ENCODE measurements at regions not wholly inside any gene's neighbourhood (a gene's known extent, or its start where the extent isn't known, plus 50 kb on each side); places are given as distances from the start of the nearest gene placed in this dataset.

GRCh38 chr3:74559261-74559660 lies 55.2 kb downstream of the CNTN3 start:
- no peaks in the 10 kb centered on the region for H3K9me3 ChIP-seq (ENCODE audit: insufficient read depth, low read depth)
- H3K4me1 ChIP-seq (replicated peaks; ENCODE audit: insufficient read depth): no peaks in the 10 kb centered on the region
- no TSS peak for BruUV-seq (replicated peaks)
- H3F3A ChIP-seq (ENCODE audit: insufficient read depth, low read depth): no peaks in the 10 kb centered on the region
- DNase-seq: no peak
- CTCF ChIA-PET: no interaction called here
- TF ChIP-seq EZH2 (IDR thresholded peaks at IDR 0.05; ENCODE audit: low read depth): no peak
- no peak for TF ChIP-seq CTCF (conservative IDR thresholded peaks at IDR 0.05)
- no peaks in the 10 kb centered on the region for H4K20me1 ChIP-seq (ENCODE audit: insufficient read depth)
- H3K4me2 ChIP-seq: no peak overlapping the region
- H3K4me3 ChIP-seq: no peak overlapping the region
- POLR2A ChIA-PET (ENCODE audit: unreplicated experiment): no interaction called here
- no peaks in the 10 kb centered on the region for H3K9me2 ChIP-seq (ENCODE audit: insufficient read depth)
- no peak overlapping the region for H3K27ac ChIP-seq
- no peaks in the 10 kb centered on the region for H3K79me2 ChIP-seq (ENCODE audit: low read depth)
- H3K27me3 ChIP-seq (ENCODE audit: insufficient read depth, low read depth): no peaks in the 10 kb centered on the region
- H2AFZ ChIP-seq: no peak overlapping the region
- H3K36me3 ChIP-seq (ENCODE audit: low read depth): no peaks in the 10 kb centered on the region
- intact Hi-C loops (cut with micrococcal nuclease; ENCODE audit: unreplicated experiment): no loop called here

DNA sequence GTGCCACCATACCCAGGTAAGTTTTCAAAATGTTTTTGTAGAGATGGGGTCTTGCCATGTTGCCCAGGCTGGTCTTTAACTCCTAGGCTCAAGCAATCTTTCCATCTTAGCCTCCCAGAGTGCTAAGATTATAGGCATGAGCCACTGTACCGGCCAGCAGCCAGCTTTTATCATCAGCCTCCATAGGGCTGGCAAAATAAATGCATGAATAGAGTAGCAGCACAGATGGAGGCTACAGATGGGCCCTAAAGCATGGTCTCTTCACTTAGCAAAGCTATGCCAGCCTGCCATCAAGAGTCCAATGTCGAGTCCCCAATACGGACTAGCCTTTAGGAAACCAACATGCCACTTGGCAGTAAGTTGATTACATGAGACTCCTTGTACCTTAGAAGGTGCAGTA lies 63.8 kb downstream of the CNTN3 start:
- no TSS peak for BruUV-seq (replicated peaks)
- POLR2A ChIA-PET (ENCODE audit: unreplicated experiment): no interaction called here
- H3K27ac ChIP-seq: no peak overlapping the region

DNA sequence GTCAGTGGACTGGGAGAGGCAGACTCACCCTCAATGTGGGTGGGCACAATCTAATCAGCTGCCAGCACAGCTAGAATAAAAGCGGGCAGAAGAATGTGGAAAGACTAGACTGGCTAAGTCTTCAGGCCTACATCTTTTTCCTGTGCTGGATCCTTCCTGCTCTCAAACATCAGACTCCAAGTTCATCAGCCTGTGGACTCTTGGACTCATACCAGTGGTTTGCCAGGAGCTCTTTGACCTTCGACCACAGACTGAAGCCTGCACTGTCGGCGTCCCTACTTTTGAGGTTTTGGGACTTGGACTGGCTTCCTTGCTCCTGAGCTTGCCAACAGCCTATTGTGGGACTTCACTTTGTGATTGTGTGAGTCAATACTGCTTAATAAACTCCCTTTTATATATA lies 68.0 kb downstream of the CNTN3 start:
- H2AFZ ChIP-seq: no peak overlapping the region
- H3K4me2 ChIP-seq: no peak overlapping the region
- no peak for DNase-seq
- H3K27ac ChIP-seq: no peak overlapping the region
- intact Hi-C loops (cut with micrococcal nuclease; ENCODE audit: unreplicated experiment): no loop called here
- H3K9me3 ChIP-seq (ENCODE audit: insufficient read depth, low read depth): no peaks in the 10 kb centered on the region
- ChIA-PET CTCF (no interaction called here), POLR2A (ENCODE audit: unreplicated experiment) (no interaction called here)
- H3K79me2 ChIP-seq (ENCODE audit: low read depth): no peaks in the 10 kb centered on the region
- no peaks in the 10 kb centered on the region for H4K20me1 ChIP-seq (ENCODE audit: insufficient read depth)
- BruUV-seq (replicated peaks): no TSS peak
- no peaks in the 10 kb centered on the region for H3K36me3 ChIP-seq (ENCODE audit: low read depth)
- H3K4me3 ChIP-seq: no peak overlapping the region
- no peaks in the 10 kb centered on the region; the same call in none of the 2 replicates for H3K9me2 ChIP-seq (ENCODE audit: insufficient read depth)
- TF ChIP-seq EZH2 (IDR thresholded peaks at IDR 0.05; ENCODE audit: low read depth): no peak
- H3F3A ChIP-seq (ENCODE audit: insufficient read depth, low read depth): no peaks in the 10 kb centered on the region
- H3K4me1 ChIP-seq (replicated peaks; ENCODE audit: insufficient read depth): no peaks in the 10 kb centered on the region
- H3K27me3 ChIP-seq (ENCODE audit: insufficient read depth, low read depth): no peaks in the 10 kb centered on the region

More for the DNA sequence above, 63.8 kb downstream of the CNTN3 start:
- Histone ChIP-seq H3K27me3 (ENCODE audit: insufficient read depth, low read depth) (no peaks in the 10 kb centered on the region), H3K9me2 (ENCODE audit: insufficient read depth) (no peaks in the 10 kb centered on the region; the same call in 1 of the 2 replicates), H4K20me1 (ENCODE audit: insufficient read depth) (no peaks in the 10 kb centered on the region), H3K79me2 (ENCODE audit: low read depth) (no peaks in the 10 kb centered on the region), H3K36me3 (ENCODE audit: low read depth) (no peaks in the 10 kb centered on the region), H2AFZ (no peak overlapping the region), H3K9me3 (ENCODE audit: insufficient read depth, low read depth) (no peaks in the 10 kb centered on the region), H3K4me3 (no peak overlapping the region), H3K4me2 (no peak overlapping the region), H3K4me1 (replicated peaks; ENCODE audit: insufficient read depth) (no peaks in the 10 kb centered on the region), H3F3A (ENCODE audit: insufficient read depth, low read depth) (no peaks in the 10 kb centered on the region)
- no peak for TF ChIP-seq EZH2 (IDR thresholded peaks at IDR 0.05; ENCODE audit: low read depth)
- no peak for TF ChIP-seq CTCF (conservative IDR thresholded peaks at IDR 0.05)
- CTCF ChIA-PET: no interaction called here
- DNase-seq: no peak
- intact Hi-C loops (cut with micrococcal nuclease; ENCODE audit: unreplicated experiment): no loop called here

GRCh38 chr3:74542441-74542840 lies 72.0 kb downstream of the CNTN3 start:
- Histone ChIP-seq H3K9me3 (ENCODE audit: insufficient read depth, low read depth) (no peaks in the 10 kb centered on the region), H3K4me3 (no peak overlapping the region), H3K79me2 (ENCODE audit: low read depth) (no peaks in the 10 kb centered on the region), H3K27ac (no peak overlapping the region), H3K36me3 (ENCODE audit: low read depth) (no peaks in the 10 kb centered on the region), H3K27me3 (ENCODE audit: insufficient read depth, low read depth) (no peaks in the 10 kb centered on the region), H3K4me1 (replicated peaks; ENCODE audit: insufficient read depth) (no peaks in the 10 kb centered on the region), H4K20me1 (ENCODE audit: insufficient read depth) (no peaks in the 10 kb centered on the region), H3K9me2 (ENCODE audit: insufficient read depth) (no peaks in the 10 kb centered on the region; the same call in 1 of the 2 replicates), H2AFZ (no peak overlapping the region), H3K4me2 (no peak overlapping the region), H3F3A (ENCODE audit: insufficient read depth, low read depth) (no peaks in the 10 kb centered on the region)
- TF ChIP-seq EZH2 (IDR thresholded peaks at IDR 0.05; ENCODE audit: low read depth): no peak
- TF ChIP-seq CTCF (conservative IDR thresholded peaks at IDR 0.05): no peak
- intact Hi-C loops (cut with micrococcal nuclease; ENCODE audit: unreplicated experiment): no loop called here
- ChIA-PET CTCF (no interaction called here), POLR2A (ENCODE audit: unreplicated experiment) (no interaction called here)
- BruUV-seq (replicated peaks): no TSS peak
- no peak for DNase-seq

Measured in PC-9 (cell line).